OCI-LY3 (cell line): ENCODE measurements at regions not wholly inside any gene's neighbourhood (a gene's known extent, or its start where the extent isn't known, plus 50 kb on each side); places are given as distances from the start of the nearest gene placed in this dataset.

Experiments
- H2AFZ ChIP-seq: fragments of 200-600, 300-600 bp; shearing (Covaris generic); 2 replicates; pipeline ENCODE4 v1.6.0; 2014; ENCODE audit warnings: antibody characterized with exemption, low read depth, low read length
- H3K27ac ChIP-seq: fragments of 200-600, 300-600 bp; sonication (generic); 2 replicates; pipeline ENCODE4 v1.5.1; 2014; ENCODE audit warnings: mild to moderate bottlenecking, low read length, moderate library complexity, mixed read lengths
- H3K27me3 ChIP-seq: fragments of 200-600, 300-600 bp; sonication (generic); 2 replicates; pipeline ENCODE4 v1.6.1; 2014; ENCODE audit warnings: low read depth, low read length, mixed read lengths
- H3K36me3 ChIP-seq: fragments of 200-600, 300-600 bp; sonication (generic); replicated peaks from 2 replicates; pipeline ENCODE3; 2014; ENCODE audit warnings: low read depth, low read length, mixed read lengths
- H3K4me1 ChIP-seq: fragments of 300-600, 200-600 bp; sonication (generic); 2 replicates; pipeline ENCODE4 v1.6.1; 2014; ENCODE audit warnings: low read length, mixed read lengths
- H3K4me2 ChIP-seq: fragments of 200-600, 300-600 bp; sonication (generic); 2 replicates; pipeline ENCODE4 v1.6.1; 2014; ENCODE audit warnings: low read length, mixed read lengths
- H3K4me3 ChIP-seq: fragments of 300-600, 200-600 bp; sonication (generic); 2 replicates; pipeline ENCODE4 v1.5.1; 2014; ENCODE audit warnings: antibody characterized with exemption, mild to moderate bottlenecking, low read length, moderate library complexity
- H3K79me2 ChIP-seq: fragments of 300-600, 200-600 bp; shearing (Covaris generic); 2 replicates; pipeline ENCODE4 v1.6.1; 2014; ENCODE audit warnings: mild to moderate bottlenecking, low read length, mixed read lengths
- H3K9ac ChIP-seq: fragments of 300-600, 200-600 bp; shearing (Covaris generic); 2 replicates; pipeline ENCODE4 v1.6.0; 2014; ENCODE audit warnings: mild to moderate bottlenecking, low read length, moderate library complexity
- H3K9me3 ChIP-seq: fragments of 200-600, 300-600 bp; shearing (Covaris generic); 2 replicates; pipeline ENCODE4 v1.6.1; 2014; ENCODE audit warnings: low read length, mixed read lengths; ENCODE audit not compliant: insufficient read depth
- H4K20me1 ChIP-seq: fragments of 200-600, 300-600 bp; sonication (generic); 2 replicates; pipeline ENCODE4 v1.6.1; 2016; ENCODE audit warnings: low read length, mixed read lengths; ENCODE audit not compliant: insufficient read depth
- CTCF ChIP-seq: fragments of 200-600, 300-600 bp; sonication (generic); IDR thresholded peaks from 2 replicates; pipeline ENCODE4 v1.5.1; 2014; ENCODE audit warnings: antibody characterized with exemption, low read length, low read depth
- EZH2phosphoT487 ChIP-seq: fragments of 200-600 bp; shearing (Covaris generic); IDR thresholded peaks from 2 replicates; pipeline ENCODE4 v1.6.1; 2018; ENCODE audit warnings: antibody characterized with exemption, mixed run types, low read depth

- Histone ChIP-seq H3K79me2 (no peaks in the 10 kb centered on the region), H2AFZ (no peak overlapping the region), H3K4me1 (no peaks in the 10 kb centered on the region), H3K27ac (no peak overlapping the region), H4K20me1 (no peaks in the 10 kb centered on the region), H3K4me3 (no peak overlapping the region), H3K4me2 (no peak overlapping the region), H3K9ac (no peak overlapping the region), H3K36me3 (peaks cover 4% of the 10 kb centered on the region), H3K9me3 (peaks cover 14% of the 10 kb centered on the region), H3K27me3 (no peaks in the 10 kb centered on the region)
- TF ChIP-seq CTCF (no peak), EZH2phosphoT487 (no peak)
Observed at GRCh38 chr3:80668100-80668499, 900.3 kb upstream of the ROBO1 start.

GRCh38 chr3:80663426-80663825 is 895.6 kb upstream of the ROBO1 start:
- no peak overlapping the region for H3K4me2 ChIP-seq
- H3K4me1 ChIP-seq: no peaks in the 10 kb centered on the region
- no peak overlapping the region for H3K9ac ChIP-seq
- H4K20me1 ChIP-seq: no peaks in the 10 kb centered on the region
- H3K36me3 ChIP-seq: no peaks in the 10 kb centered on the region
- H2AFZ ChIP-seq: no peak overlapping the region
- H3K9me3 ChIP-seq: peaks cover 4% of the 10 kb centered on the region
- H3K27ac ChIP-seq: no peak overlapping the region
- no peak overlapping the region for H3K4me3 ChIP-seq
- H3K79me2 ChIP-seq: no peaks in the 10 kb centered on the region
- no peaks in the 10 kb centered on the region for H3K27me3 ChIP-seq
- no peak for TF ChIP-seq EZH2phosphoT487
- no peak for TF ChIP-seq CTCF

GRCh38 chr3:80655216-80655615 is 887.4 kb upstream of the ROBO1 start:
- H2AFZ ChIP-seq: no peak overlapping the region
- no peak overlapping the region for H3K4me3 ChIP-seq
- no peak overlapping the region for H3K4me2 ChIP-seq
- no peaks in the 10 kb centered on the region for H3K27me3 ChIP-seq
- H3K4me1 ChIP-seq: no peaks in the 10 kb centered on the region
- H3K9me3 ChIP-seq: 0 out of 2 replicates have a peak, but pooled peaks cover 5% of the 10 kb centered on the region
- no peak overlapping the region for H3K9ac ChIP-seq
- TF ChIP-seq EZH2phosphoT487: no peak
- no peak for TF ChIP-seq CTCF
- H3K27ac ChIP-seq: no peak overlapping the region
- H3K79me2 ChIP-seq: no peaks in the 10 kb centered on the region
- no peaks in the 10 kb centered on the region for H3K36me3 ChIP-seq
- no peaks in the 10 kb centered on the region for H4K20me1 ChIP-seq

- Histone ChIP-seq H3K4me2 (no peak overlapping the region), H3K27me3 (no peaks in the 10 kb centered on the region), H3K36me3 (no peaks in the 10 kb centered on the region), H3K4me3 (no peak overlapping the region), H4K20me1 (no peaks in the 10 kb centered on the region), H3K79me2 (no peaks in the 10 kb centered on the region), H3K9ac (no peak overlapping the region), H3K4me1 (no peaks in the 10 kb centered on the region), H2AFZ (no peak overlapping the region), H3K9me3 (no peaks in the 10 kb centered on the region), H3K27ac (no peak overlapping the region)
- TF ChIP-seq EZH2phosphoT487 (no peak), CTCF (no peak)
Observed at GRCh38 chr3:80649170-80649569, 881.4 kb upstream of the ROBO1 start.
